ENCODE measurements at regions not wholly inside any gene's neighbourhood (a gene's known extent, or its start where the extent isn't known, plus 50 kb on each side); places are given as distances from the start of the nearest gene placed in this dataset.
A peak's percentile ranks its signal among the peaks of the same experiment; 100 is the strongest.
"Not testable (repeated sequence)": the region's sequence is repeated elsewhere in the genome, so short reads cannot be mapped to it uniquely, and the experiment has no call there.

GRCh38 chr2:31813016-31813415 lies 197.8 kb downstream of the MEMO1 start:
- Mint-ChIP-seq H3K27me3 (no peaks in the 10 kb centered on the region), H3K4me3 (no peak overlapping the region), H3K36me3 (ENCODE audit: insufficient read depth) (peaks cover 2% of the 10 kb centered on the region), H3K27ac (ENCODE audit: low read depth) (peak overlapping the region; percentile 67), H3K9me3 (no peaks in the 10 kb centered on the region), H3K4me1 (peaks cover 16% of the 10 kb centered on the region)
- DNase-seq (ENCODE audit: low spot score in 2 of 2) (no peak), ATAC-seq (replicated peaks; ENCODE audit: extremely low read depth, poor library complexity, severe bottlenecking) (no peak)

- Mint-ChIP-seq H3K4me3 (peak overlapping the region; percentile 38), H3K36me3 (ENCODE audit: insufficient read depth) (peaks cover 2% of the 10 kb centered on the region), H3K9me3 (no peaks in the 10 kb centered on the region), H3K27me3 (no peaks in the 10 kb centered on the region), H3K27ac (ENCODE audit: low read depth) (peak overlapping the region; percentile 67), H3K4me1 (peaks cover 16% of the 10 kb centered on the region)
- ATAC-seq (replicated peaks; ENCODE audit: extremely low read depth, poor library complexity, severe bottlenecking) (no peak), DNase-seq (ENCODE audit: low spot score in 2 of 2) (no peak)
Measured at GRCh38 chr2:31812051-31812798, 198.6 kb downstream of the MEMO1 start.

GRCh38 chr2:31811482-31811881 lies 199.3 kb downstream of the MEMO1 start:
- ATAC-seq (replicated peaks; ENCODE audit: extremely low read depth, poor library complexity, severe bottlenecking) (no peak), DNase-seq (ENCODE audit: low spot score in 2 of 2) (no peak)
- H3K9me3 Mint-ChIP-seq = no peaks in the 10 kb centered on the region
- H3K4me3 Mint-ChIP-seq = no peak overlapping the region
- peaks cover 2% of the 10 kb centered on the region for H3K36me3 Mint-ChIP-seq (ENCODE audit: insufficient read depth)
- no peaks in the 10 kb centered on the region for H3K27me3 Mint-ChIP-seq
- H3K27ac Mint-ChIP-seq (ENCODE audit: low read depth) = peak overlapping the region; percentile 67
- peaks cover 16% of the 10 kb centered on the region for H3K4me1 Mint-ChIP-seq

GRCh38 chr2:31810200-31810917 lies 200.4 kb downstream of the MEMO1 start:
- no peak for ATAC-seq (replicated peaks; ENCODE audit: extremely low read depth, poor library complexity, severe bottlenecking)
- peaks cover 2% of the 10 kb centered on the region for H3K36me3 Mint-ChIP-seq (ENCODE audit: insufficient read depth)
- no peak for DNase-seq (ENCODE audit: low spot score in 2 of 2)
- no peaks in the 10 kb centered on the region for H3K27me3 Mint-ChIP-seq
- no peak overlapping the region for H3K4me3 Mint-ChIP-seq
- no peak overlapping the region for H3K27ac Mint-ChIP-seq (ENCODE audit: low read depth)
- peaks cover 16% of the 10 kb centered on the region for H3K4me1 Mint-ChIP-seq
- no peaks in the 10 kb centered on the region for H3K9me3 Mint-ChIP-seq

- Mint-ChIP-seq H3K9me3 (no peaks in the 10 kb centered on the region), H3K4me3 (no peak overlapping the region), H3K4me1 (no peaks in the 10 kb centered on the region), H3K36me3 (ENCODE audit: insufficient read depth) (no peaks in the 10 kb centered on the region), H3K27me3 (no peaks in the 10 kb centered on the region), H3K27ac (ENCODE audit: low read depth) (no peak overlapping the region)
- DNase-seq (ENCODE audit: low spot score in 2 of 2) = no peak
- ATAC-seq (replicated peaks; ENCODE audit: extremely low read depth, poor library complexity, severe bottlenecking) = no peak
Measured at GRCh38 chr2:31805688-31806087, 205.1 kb downstream of the MEMO1 start.

GRCh38 chr2:31803481-31804153 lies 207.2 kb downstream of the MEMO1 start:
- DNase-seq (ENCODE audit: low spot score in 2 of 2); H3K4me1 Mint-ChIP-seq; H3K27ac Mint-ChIP-seq (ENCODE audit: low read depth); H3K27me3 Mint-ChIP-seq; H3K36me3 Mint-ChIP-seq (ENCODE audit: insufficient read depth); ATAC-seq (replicated peaks; ENCODE audit: extremely low read depth, poor library complexity, severe bottlenecking); H3K9me3 Mint-ChIP-seq; H3K4me3 Mint-ChIP-seq: not testable (repeated sequence)

- DNase-seq (ENCODE audit: low spot score in 2 of 2) (no peak), ATAC-seq (replicated peaks; ENCODE audit: extremely low read depth, poor library complexity, severe bottlenecking) (no peak)
- H3K27me3 Mint-ChIP-seq = peaks cover 16% of the 10 kb centered on the region
- peaks cover 6% of the 10 kb centered on the region for H3K9me3 Mint-ChIP-seq
- H3K27ac Mint-ChIP-seq (ENCODE audit: low read depth) = no peak overlapping the region
- no peaks in the 10 kb centered on the region for H3K36me3 Mint-ChIP-seq (ENCODE audit: insufficient read depth)
- H3K4me3 Mint-ChIP-seq = no peak overlapping the region
- H3K4me1 Mint-ChIP-seq = no peaks in the 10 kb centered on the region
Measured at GRCh38 chr2:31802711-31803110, 208.1 kb downstream of the MEMO1 start.

- peaks cover 33% of the 10 kb centered on the region for H3K27me3 Mint-ChIP-seq
- H3K36me3 Mint-ChIP-seq (ENCODE audit: insufficient read depth); H3K9me3 Mint-ChIP-seq; H3K27ac Mint-ChIP-seq (ENCODE audit: low read depth); DNase-seq (ENCODE audit: low spot score in 2 of 2); ATAC-seq (replicated peaks; ENCODE audit: extremely low read depth, poor library complexity, severe bottlenecking); H3K4me3 Mint-ChIP-seq; H3K4me1 Mint-ChIP-seq: not testable (repeated sequence)
Measured at GRCh38 chr2:31799282-31799681, 211.5 kb downstream of the MEMO1 start.

- H3K36me3 Mint-ChIP-seq (ENCODE audit: insufficient read depth) = no peaks in the 10 kb centered on the region
- DNase-seq (ENCODE audit: low spot score in 2 of 2) = no peak
- H3K4me3 Mint-ChIP-seq = no peak overlapping the region
- no peaks in the 10 kb centered on the region for H3K4me1 Mint-ChIP-seq
- no peak overlapping the region for H3K27ac Mint-ChIP-seq (ENCODE audit: low read depth)
- ATAC-seq (replicated peaks; ENCODE audit: extremely low read depth, poor library complexity, severe bottlenecking) = no peak
- peaks cover 86% of the 10 kb centered on the region for H3K27me3 Mint-ChIP-seq
- no peaks in the 10 kb centered on the region for H3K9me3 Mint-ChIP-seq
Measured at GRCh38 chr2:31788273-31788672, 207.5 kb upstream of the SRD5A2 start.

GRCh38 chr2:31785876-31786275 lies 205.1 kb upstream of the SRD5A2 start:
- no peaks in the 10 kb centered on the region for H3K4me1 Mint-ChIP-seq
- peaks cover 81% of the 10 kb centered on the region for H3K27me3 Mint-ChIP-seq
- ATAC-seq (replicated peaks; ENCODE audit: extremely low read depth, poor library complexity, severe bottlenecking) (no peak), DNase-seq (ENCODE audit: low spot score in 2 of 2) (no peak)
- H3K9me3 Mint-ChIP-seq = peaks cover 9% of the 10 kb centered on the region
- no peaks in the 10 kb centered on the region for H3K36me3 Mint-ChIP-seq (ENCODE audit: insufficient read depth)
- H3K27ac Mint-ChIP-seq (ENCODE audit: low read depth) = no peak overlapping the region
- no peak overlapping the region for H3K4me3 Mint-ChIP-seq

GRCh38 chr2:31784868-31785267 lies 204.1 kb upstream of the SRD5A2 start:
- Mint-ChIP-seq H3K9me3 (peaks cover 15% of the 10 kb centered on the region), H3K36me3 (ENCODE audit: insufficient read depth) (no peaks in the 10 kb centered on the region), H3K4me1 (no peaks in the 10 kb centered on the region), H3K4me3 (no peak overlapping the region), H3K27me3 (peaks cover 81% of the 10 kb centered on the region), H3K27ac (ENCODE audit: low read depth) (no peak overlapping the region)
- no peak for DNase-seq (ENCODE audit: low spot score in 2 of 2)
- ATAC-seq (replicated peaks; ENCODE audit: extremely low read depth, poor library complexity, severe bottlenecking) = no peak

- H3K27me3 Mint-ChIP-seq = peaks cover 81% of the 10 kb centered on the region
- not testable (repeated sequence) for ATAC-seq (replicated peaks; ENCODE audit: extremely low read depth, poor library complexity, severe bottlenecking); DNase-seq (ENCODE audit: low spot score in 2 of 2); H3K4me1 Mint-ChIP-seq; H3K27ac Mint-ChIP-seq (ENCODE audit: low read depth); H3K4me3 Mint-ChIP-seq; H3K36me3 Mint-ChIP-seq (ENCODE audit: insufficient read depth)
- peaks cover 15% of the 10 kb centered on the region for H3K9me3 Mint-ChIP-seq
Measured at GRCh38 chr2:31783446-31784091, 202.8 kb upstream of the SRD5A2 start.
